ENCODE measurements at regions not wholly inside any gene's neighbourhood (a gene's known extent, or its start where the extent isn't known, plus 50 kb on each side); places are given as distances from the start of the nearest gene placed in this dataset.

DNA sequence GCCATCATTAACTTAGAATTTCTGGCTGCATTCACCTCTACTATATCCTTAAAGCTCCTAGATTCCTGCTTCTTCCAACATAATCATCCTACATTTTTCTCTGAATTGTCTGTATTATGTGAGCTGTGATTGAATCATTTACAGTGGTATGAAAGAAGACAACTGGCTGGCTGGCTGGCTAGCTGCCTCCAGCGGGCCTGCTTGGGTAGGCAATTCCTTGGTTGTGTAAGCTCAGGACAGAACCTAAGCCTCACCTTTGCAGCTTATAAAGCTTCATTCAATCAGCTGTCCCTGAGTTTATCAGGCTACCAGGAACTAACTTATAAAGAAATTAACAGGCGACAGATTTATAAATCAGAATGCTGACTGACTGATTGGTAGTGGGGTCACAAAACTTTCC is 162.7 kb upstream of the NR3C1 start:
- DNase-seq (no peak), ATAC-seq (no peak)
- no peaks in the 10 kb centered on the region for H3K9me3 ChIP-seq
- no peaks in the 10 kb centered on the region for H3K4me1 ChIP-seq (ENCODE audit: low read depth)
- intact Hi-C loops (cut with DNase I, micrococcal nuclease), result no loop called here
- H3K36me3 ChIP-seq (ENCODE audit: low read depth), result no peaks in the 10 kb centered on the region
- no peak overlapping the region for H3K4me3 ChIP-seq
- no peak for TF ChIP-seq CTCF (IDR thresholded peaks at IDR 0.05)

- ATAC-seq (no peak), DNase-seq (no peak)
- TF ChIP-seq CTCF (IDR thresholded peaks at IDR 0.05), result no peak
- intact Hi-C loops (cut with DNase I, micrococcal nuclease), result no loop called here
- Histone ChIP-seq H3K36me3 (ENCODE audit: low read depth) (no peaks in the 10 kb centered on the region), H3K4me1 (ENCODE audit: low read depth) (no peaks in the 10 kb centered on the region), H3K9me3 (no peaks in the 10 kb centered on the region), H3K4me3 (no peak overlapping the region)
Observed at GRCh38 chr5:143564417-143564816, 160.9 kb upstream of the NR3C1 start.

DNA sequence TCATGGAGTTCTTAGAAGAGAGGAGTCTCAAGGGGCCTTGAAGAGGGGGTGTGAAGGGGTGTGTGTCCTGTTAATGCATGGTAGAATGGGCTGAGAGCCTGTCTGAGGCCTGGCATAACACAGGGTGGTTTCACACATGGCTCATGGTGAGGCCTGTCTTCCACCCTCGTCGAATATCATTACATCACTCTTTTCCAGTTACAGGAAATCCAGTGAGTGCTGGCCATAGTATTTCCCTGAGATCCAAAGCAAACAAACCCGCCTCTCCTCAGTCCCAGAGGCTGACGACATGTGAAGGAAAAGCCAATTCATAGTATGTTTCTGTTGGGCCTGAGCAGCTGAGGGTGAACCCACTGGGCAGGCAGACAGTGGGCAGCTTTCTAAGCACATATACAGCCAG is 159.4 kb upstream of the NR3C1 start:
- ATAC-seq (peak; percentile 80), DNase-seq (no peak)
- Histone ChIP-seq H3K9me3 (no peaks in the 10 kb centered on the region), H3K36me3 (ENCODE audit: low read depth) (no peaks in the 10 kb centered on the region), H3K4me1 (ENCODE audit: low read depth) (no peaks in the 10 kb centered on the region), H3K4me3 (no peak overlapping the region)
- TF ChIP-seq CTCF (IDR thresholded peaks at IDR 0.05), result no peak
- intact Hi-C loops (cut with DNase I, micrococcal nuclease), result no loop called here

- DNase-seq (no peak), ATAC-seq (no peak)
- intact Hi-C loops (cut with DNase I, micrococcal nuclease), result no loop called here
- Histone ChIP-seq H3K4me3 (no peak overlapping the region), H3K4me1 (ENCODE audit: low read depth) (no peaks in the 10 kb centered on the region), H3K9me3 (no peaks in the 10 kb centered on the region), H3K36me3 (ENCODE audit: low read depth) (no peaks in the 10 kb centered on the region)
- no peak for TF ChIP-seq CTCF (IDR thresholded peaks at IDR 0.05)
Observed at GRCh38 chr5:143561219-143561618, 157.7 kb upstream of the NR3C1 start.

DNA sequence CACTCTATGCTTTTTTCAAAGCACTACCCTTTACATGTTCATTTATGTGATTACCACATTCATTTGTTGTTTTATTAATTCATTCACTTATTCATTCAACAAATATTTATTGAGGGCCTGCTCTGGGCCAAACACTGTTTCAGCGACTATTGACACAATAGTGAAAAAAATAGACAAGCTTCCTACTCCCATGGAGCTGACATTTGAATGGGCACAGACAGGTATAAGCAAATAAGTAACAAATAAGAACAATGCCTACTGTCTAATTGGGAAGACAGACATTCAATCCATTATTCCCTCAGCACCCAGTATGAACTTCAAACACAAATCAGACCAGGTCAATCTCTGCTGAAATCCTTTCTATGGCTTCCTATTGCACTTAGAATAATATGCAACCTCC is 156.9 kb upstream of the NR3C1 start:
- Histone ChIP-seq H3K9me3 (no peaks in the 10 kb centered on the region), H3K4me3 (no peak overlapping the region), H3K36me3 (ENCODE audit: low read depth) (no peaks in the 10 kb centered on the region), H3K4me1 (ENCODE audit: low read depth) (no peaks in the 10 kb centered on the region)
- no peak for DNase-seq
- ATAC-seq, result no peak
- no peak for TF ChIP-seq CTCF (IDR thresholded peaks at IDR 0.05)
- intact Hi-C loops (cut with DNase I, micrococcal nuclease), result no loop called here

DNA sequence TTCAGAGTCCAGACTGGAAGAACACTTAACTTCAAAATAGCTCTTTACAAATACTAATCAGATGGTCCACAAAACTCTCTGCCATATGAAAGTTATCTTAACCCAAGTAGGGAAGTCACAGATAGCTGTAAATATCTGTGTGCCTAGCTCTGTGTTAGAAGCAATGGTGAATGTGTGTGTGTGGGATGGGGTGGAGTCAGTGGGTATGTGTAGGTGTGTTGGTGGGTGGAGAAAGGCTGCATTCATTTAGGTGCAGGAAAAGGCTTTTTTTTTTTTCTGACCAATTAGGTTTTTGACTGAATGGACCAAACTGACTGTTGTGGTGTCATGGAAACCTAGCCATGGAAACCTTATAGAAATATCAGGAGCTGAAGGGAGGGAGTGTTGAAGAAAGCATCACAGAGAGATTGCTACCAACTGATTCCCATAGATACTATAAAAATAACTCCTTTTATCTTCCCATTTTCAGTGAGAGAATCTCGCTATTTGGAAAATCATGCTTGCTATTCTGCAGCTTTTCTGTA is 156.2 kb upstream of the NR3C1 start:
- no peak for TF ChIP-seq CTCF (IDR thresholded peaks at IDR 0.05)
- intact Hi-C loops (cut with DNase I, micrococcal nuclease), result loop anchor here in 1 of 2 donors (10.0 kb wide), 1 partner anchor 365 kb away; no protein-coding TSS in a partner anchor
- Histone ChIP-seq H3K36me3 (ENCODE audit: low read depth) (no peaks in the 10 kb centered on the region), H3K9me3 (no peaks in the 10 kb centered on the region), H3K4me1 (ENCODE audit: low read depth) (no peaks in the 10 kb centered on the region), H3K4me3 (no peak overlapping the region)
- ATAC-seq (no peak), DNase-seq (no peak)
